ENCODE measurements at regions not wholly inside any gene's neighbourhood (a gene's known extent, or its start where the extent isn't known, plus 50 kb on each side); places are given as distances from the start of the nearest gene placed in this dataset.
A peak's percentile ranks its signal among the peaks of the same experiment; 100 is the strongest.

GRCh38 chr10:129331839-129332220 lies 135.2 kb upstream of the MGMT start:
- no peak for DNase-seq

- no peak for DNase-seq
Measured at GRCh38 chr10:129332476-129332875, 134.6 kb upstream of the MGMT start.

GRCh38 chr10:129333706-129334105 lies 133.3 kb upstream of the MGMT start:
- no peak for DNase-seq

GRCh38 chr10:129334266-129334665 lies 132.8 kb upstream of the MGMT start:
- no peak for DNase-seq

GRCh38 chr10:129335396-129335795 lies 131.6 kb upstream of the MGMT start:
- DNase-seq: no peak

GRCh38 chr10:129335942-129336341 lies 131.1 kb upstream of the MGMT start:
- DNase-seq: no peak

GRCh38 chr10:129339191-129339590 lies 127.8 kb upstream of the MGMT start:
- DNase-seq: no peak

- DNase-seq: no peak
Measured at GRCh38 chr10:129339841-129340240, 127.2 kb upstream of the MGMT start.

- DNase-seq: no peak
Measured at GRCh38 chr10:129341087-129341486, 126.0 kb upstream of the MGMT start.

- no peak for DNase-seq
Measured at GRCh38 chr10:129342385-129342784, 124.7 kb upstream of the MGMT start.

GRCh38 chr10:129343141-129343540 lies 123.9 kb upstream of the MGMT start:
- DNase-seq: no peak

GRCh38 chr10:129344103-129344502 lies 122.9 kb upstream of the MGMT start:
- DNase-seq: no peak

GRCh38 chr10:129344731-129345355 lies 122.2 kb upstream of the MGMT start:
- DNase-seq: no peak

- no peak for DNase-seq
Measured at GRCh38 chr10:129345763-129346162, 121.3 kb upstream of the MGMT start.

- DNase-seq: no peak
Measured at GRCh38 chr10:129350690-129351089, 116.4 kb upstream of the MGMT start.

GRCh38 chr10:129353101-129353500 lies 113.9 kb upstream of the MGMT start:
- no peak for DNase-seq

GRCh38 chr10:129360046-129360445 lies 107.0 kb upstream of the MGMT start:
- no peak for DNase-seq

GRCh38 chr10:129361676-129362376 lies 105.2 kb upstream of the MGMT start:
- no peak for DNase-seq

GRCh38 chr10:129364949-129365348 lies 102.1 kb upstream of the MGMT start:
- DNase-seq: no peak

GRCh38 chr10:129365767-129366402 lies 101.2 kb upstream of the MGMT start:
- DNase-seq: peak in 1 of 58 donors; percentile 1

GRCh38 chr10:129366450-129366849 lies 100.6 kb upstream of the MGMT start:
- DNase-seq: no peak

- no peak for DNase-seq
Measured at GRCh38 chr10:129369566-129369965, 97.5 kb upstream of the MGMT start.

GRCh38 chr10:129371541-129371940 lies 95.5 kb upstream of the MGMT start:
- no peak for DNase-seq

Measured in anterior cingulate cortex (tissue), 58 donors.